ENCODE measurements at regions not wholly inside any gene's neighbourhood (a gene's known extent, or its start where the extent isn't known, plus 50 kb on each side); places are given as distances from the start of the nearest gene placed in this dataset.
"Not testable (repeated sequence)": the region's sequence is repeated elsewhere in the genome, so short reads cannot be mapped to it uniquely, and the experiment has no call there.

- no peak for DNase-seq
These were observed 133.5 kb downstream of the GPX5 start for GRCh38 chr6:28659250-28659566.

DNA sequence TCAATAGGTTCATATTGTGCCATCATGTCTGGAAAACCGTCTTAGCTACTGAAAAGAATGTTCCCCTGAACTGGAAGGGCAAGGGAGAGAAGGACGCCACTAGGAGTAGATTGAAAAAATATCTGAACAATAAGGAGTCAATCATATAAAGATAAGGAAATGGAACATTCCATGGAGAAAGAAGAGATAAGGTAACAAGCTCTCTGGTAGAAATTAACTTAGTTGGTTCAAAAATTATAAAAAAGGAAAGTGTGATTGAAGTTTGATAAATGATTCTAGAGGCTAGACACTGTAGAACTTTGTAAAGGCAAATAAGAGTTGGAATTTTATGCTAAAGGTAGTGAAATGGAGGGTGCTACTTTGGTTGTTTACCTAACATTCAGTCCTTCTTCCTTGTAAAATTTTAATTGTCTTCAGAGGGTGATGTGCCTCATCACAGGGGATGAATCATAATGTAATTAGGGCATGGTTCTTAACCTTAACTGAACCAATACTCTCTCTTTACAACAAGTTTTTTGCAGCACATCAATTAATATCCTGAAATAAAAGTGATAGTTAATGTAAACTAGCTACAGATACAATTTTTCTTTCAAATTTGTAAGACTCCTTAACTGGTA is 135.5 kb downstream of the GPX5 start:
- DNase-seq, result no peak

DNA sequence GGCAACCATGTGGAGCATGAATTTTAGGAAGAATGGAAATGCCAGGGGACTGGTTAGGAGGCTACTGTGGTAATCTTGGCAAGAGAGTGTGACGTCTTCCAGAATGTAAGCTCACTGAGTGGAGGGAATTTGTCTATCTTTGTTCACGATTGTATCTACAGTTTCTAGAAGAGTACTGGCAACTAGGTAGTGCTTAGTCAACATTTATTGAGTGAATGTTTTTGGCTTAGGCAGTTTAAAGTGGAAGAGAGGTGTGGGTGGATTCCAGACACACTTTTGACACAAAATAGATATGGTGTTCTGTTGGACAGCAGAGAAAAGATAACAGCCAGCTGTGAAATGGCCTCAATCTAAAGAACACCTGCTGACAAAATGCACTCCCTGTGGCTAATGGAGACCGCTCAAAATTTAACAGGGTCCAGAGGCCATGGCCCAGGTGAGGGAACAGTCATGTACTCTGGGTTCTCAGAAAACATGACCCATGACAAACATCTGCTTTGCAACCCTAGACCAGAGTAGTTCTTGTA is 139.3 kb downstream of the GPX5 start:
- DNase-seq, result no peak

DNA sequence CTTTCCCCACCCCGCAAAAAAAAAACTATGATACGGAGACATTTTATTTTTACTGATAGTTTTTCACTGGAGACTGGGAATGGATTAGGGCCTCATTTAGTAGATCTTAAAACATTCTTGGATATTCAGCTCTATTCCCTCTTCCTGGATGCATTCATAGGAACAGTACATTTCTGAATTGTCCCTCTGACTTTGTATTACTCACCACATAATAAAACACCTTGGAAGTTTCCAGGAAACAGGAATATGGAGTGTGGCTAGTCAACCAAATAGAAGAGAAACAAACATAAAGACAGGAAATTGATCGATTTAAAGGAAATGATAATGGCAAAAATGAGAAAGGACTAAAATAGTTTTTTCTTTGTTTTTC is 147.7 kb downstream of the GPX5 start:
- no peak for DNase-seq

DNA sequence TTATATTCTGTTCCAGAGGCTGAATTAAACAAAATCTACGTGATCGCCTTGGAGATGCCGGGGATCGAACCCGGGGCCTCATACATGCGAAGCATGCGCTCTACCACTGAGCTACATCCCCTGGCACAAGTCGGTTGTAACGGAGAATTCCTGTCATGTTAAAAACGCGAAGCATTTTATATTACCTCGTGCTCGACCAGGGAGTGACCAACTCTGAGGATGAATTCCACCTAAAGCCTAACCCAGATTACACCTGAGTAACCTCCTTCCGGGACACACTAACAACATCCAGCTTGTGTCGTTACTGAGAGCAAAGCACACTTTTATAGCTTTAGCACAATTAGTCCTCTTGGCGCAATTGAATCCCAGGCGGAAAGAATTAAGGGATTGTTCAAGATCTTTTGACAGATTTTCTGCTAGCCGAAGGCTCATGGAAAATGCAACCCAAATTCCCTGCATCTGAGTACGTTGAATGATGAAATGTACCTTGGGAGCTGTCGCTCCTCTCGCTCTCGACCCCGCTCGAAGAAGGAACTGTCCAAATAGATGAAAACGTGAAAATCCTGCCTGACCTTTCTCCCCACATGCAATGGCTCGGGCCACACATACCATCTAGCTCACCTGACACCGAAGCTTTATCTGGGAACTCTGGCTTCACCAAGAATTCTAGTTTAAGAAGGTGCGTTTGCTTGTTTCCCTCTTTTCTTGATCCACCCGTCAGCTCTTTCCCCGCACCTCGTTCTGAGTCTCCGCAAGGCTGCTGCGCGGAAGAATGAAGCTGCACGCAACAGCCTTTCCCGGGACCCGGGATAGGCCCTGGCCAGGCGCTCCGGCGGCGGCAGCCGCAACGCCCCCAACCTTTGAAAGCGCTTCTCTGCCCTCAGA is 148.3 kb downstream of the GPX5 start:
- no peak for DNase-seq

DNA sequence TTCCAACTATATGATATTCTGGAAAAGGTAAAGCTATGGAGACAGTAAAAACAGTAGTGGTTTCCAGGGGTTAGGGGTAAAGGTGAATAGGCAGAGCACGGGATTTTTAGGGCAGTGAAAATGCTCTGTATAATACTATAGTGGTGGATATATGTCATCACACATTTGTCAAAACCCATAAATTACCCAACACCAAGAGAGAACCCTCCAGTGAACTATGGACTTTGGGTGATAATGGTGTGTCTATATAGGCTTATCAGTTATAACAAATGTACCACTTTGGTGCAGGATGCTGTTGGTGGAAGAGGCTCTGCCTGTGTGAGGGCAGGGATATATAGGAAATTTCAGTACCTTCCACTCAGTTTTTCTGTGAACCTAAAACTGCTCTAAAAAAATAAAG is 149.9 kb downstream of the GPX5 start:
- no peak for DNase-seq

- DNase-seq, result no peak
These were observed 156.9 kb downstream of the GPX5 start for GRCh38 chr6:28682542-28682941.

GRCh38 chr6:28682956-28683685 is 157.4 kb downstream of the GPX5 start:
- DNase-seq, result not testable (repeated sequence)

DNA sequence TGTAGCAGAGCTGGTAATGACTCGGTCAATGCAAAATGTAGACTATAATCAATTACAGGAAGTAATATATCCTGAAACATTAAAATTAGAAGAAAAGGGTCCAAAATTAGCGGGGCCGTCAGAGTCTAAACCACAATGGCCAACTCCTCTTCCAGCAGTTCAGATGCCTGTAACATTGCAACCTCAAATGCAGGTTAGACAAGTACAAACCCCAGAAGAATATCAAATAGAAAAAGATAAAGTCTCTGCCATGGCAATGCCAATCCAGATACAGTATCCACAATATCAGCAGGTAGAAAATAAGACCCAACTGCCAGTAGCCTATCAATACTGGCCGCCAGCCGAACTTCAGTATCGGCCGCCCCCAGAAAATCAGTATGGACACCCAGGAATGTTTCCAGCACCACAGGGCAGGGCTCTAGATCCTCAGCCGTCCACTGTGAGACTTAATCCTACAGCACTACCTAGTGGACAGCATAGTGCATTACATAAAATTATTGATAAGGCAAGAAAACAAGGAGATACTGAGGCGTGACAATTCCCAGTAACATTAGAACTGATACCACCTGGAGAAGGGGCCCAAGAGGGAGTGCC is 158.4 kb downstream of the GPX5 start:
- peak; percentile 24 for DNase-seq

GRCh38 chr6:28685960-28686359 is 160.3 kb downstream of the GPX5 start:
- DNase-seq, result not testable (repeated sequence)

DNA sequence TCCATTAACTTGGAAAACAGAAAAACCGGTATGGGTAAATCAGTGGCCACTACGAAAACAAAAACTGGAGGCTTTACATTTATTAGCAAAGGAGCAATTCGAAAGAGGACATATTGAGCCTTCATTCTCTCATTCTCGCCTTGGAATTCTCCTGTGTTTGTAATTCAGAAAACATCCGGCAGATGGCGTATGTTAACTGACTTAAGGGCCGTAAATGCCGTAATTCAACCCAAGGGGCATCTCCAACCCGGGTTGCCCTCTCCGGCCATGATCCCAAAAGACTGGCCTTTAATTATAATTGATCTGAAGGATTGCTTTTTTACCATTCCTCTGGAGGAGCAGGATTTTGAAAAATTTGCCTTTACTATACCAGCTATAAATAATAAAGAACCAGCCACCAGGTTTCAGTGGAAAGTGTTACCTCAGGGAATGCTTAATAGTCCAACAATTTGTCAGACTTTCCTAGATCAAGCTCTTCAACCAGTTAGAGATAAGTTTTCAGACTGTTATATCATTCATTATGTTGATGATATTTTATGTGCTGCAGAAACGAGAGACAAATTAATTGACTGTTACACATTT is 160.9 kb downstream of the GPX5 start:
- DNase-seq, result peak; percentile 63

GRCh38 chr6:28687309-28687981 is 161.8 kb downstream of the GPX5 start:
- DNase-seq, result not testable (repeated sequence)

DNA sequence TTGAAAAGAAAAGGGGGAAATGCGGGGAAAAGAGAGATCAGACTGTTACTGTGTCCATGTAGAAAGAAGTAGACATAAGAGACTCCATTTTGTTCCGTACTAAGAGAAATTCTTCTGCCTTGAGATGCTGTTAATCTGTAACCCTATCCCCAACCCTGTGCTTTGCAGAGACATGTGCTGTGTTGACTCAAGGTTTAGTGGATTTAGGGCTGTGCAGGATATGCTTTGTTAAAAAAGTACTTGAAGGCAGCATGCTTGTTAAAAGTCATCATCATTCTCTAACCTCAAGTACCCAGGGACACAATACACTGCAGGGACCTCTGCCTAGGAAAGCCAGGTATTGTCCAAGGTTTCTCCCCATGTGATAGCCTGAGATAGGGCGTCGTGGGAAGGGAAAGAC is 166.3 kb downstream of the GPX5 start:
- not testable (repeated sequence) for DNase-seq

DNA sequence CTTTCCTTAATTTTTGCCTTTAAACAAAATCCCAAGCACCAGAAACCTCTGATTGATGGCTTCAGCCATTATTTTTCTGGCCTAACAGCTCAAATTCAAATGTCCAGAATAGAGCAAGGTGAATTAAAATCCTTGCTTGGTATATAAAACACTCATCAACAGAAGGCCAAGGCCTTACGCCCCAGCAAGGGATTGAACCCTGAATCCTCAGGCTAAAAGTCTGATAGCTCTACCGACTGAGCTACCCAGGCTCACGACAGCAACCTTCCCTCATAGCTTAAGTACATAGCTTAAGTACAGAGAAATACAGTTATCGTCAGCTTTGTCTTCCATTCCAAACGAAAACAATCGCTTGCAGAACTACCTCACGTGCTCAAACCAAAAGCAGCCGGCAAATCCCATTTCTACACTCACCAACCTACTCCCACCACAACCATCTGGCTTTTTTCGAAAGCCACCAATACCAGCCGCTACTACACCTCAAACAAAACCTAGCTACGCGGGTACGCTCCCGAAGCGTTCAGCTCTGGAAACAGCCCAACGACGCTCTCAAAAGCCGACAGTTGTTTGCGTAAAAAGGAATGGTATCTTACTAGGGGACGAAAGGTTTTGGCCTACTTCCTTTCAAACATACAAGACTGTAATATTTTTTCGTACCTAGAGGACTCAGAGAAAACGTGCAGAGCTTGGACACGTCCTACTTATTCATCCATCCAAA is 167.5 kb downstream of the GPX5 start:
- no peak for DNase-seq

GRCh38 chr6:28693751-28694443 is 168.2 kb downstream of the GPX5 start:
- no peak for DNase-seq

GRCh38 chr6:28695715-28696114 is 170.0 kb downstream of the GPX5 start:
- DNase-seq, result no peak

DNA sequence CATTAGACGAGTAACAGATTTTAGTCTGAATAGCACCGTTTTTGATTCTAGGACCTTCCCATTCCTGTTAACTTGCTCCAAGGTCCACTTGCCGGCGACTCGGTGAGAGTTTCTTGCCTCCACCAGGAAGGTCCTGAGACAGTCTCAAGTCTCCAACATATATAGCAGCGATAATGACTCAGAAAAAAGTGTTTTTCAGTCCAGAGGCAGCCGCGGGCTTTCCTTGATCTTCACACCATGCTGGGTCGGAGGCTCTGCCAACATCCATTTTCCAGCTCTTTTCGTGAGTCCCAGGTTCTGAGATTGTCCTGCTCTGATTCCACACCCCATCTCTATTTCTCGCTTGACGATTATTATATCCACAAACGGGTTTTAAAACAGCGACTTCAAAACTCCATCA is 170.5 kb downstream of the GPX5 start:
- no peak for DNase-seq

DNA sequence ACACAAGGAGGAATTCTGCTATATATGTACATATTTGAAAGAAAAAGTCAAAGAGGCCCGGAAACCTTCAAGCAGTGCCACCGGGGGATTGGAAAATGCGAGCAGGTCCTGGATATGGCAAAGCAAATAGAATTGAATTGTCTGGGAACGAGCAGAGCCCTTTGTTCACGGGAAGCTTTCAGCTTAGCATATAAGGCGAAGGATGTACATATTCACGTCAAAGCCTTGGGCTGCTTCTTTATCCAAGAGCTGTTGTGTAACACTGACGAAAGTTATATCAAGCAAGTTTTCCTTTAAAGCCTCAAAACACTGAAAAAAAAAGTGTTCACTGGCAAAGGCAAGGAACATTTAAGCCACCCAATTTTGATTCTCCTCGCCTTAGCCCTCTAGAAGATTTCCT is 171.0 kb downstream of the GPX5 start:
- no peak for DNase-seq

- DNase-seq, result no peak
These were observed 182.0 kb downstream of the GPX5 start for GRCh38 chr6:28707387-28708282.
